SK-N-SH treated with all-trans-retinoic acid at 6 μM for 48 hours (cell line): ENCODE measurements at regions not wholly inside any gene's neighbourhood (a gene's known extent, or its start where the extent isn't known, plus 50 kb on each side); places are given as distances from the start of the nearest gene placed in this dataset.

Experiments used
- ARNTL ChIP-seq: fragments of 450-650 bp; formaldehyde crosslinking; IDR thresholded peaks from 2 replicates; pipeline ENCODE4 v1.5.0; 2020; ENCODE audit warnings: low read depth, mild to moderate bottlenecking, moderate library complexity, borderline replicate concordance
- BACH2 ChIP-seq: fragments of 250-450 bp; sonication (Bioruptor Pico); IDR thresholded peaks from 2 replicates; pipeline ENCODE4 v1.9.0; 2021; ENCODE audit warnings: mild to moderate bottlenecking, borderline replicate concordance
- CSRNP3 ChIP-seq: fragments of 250-450 bp; sonication (Bioruptor Pico); IDR thresholded peaks from 2 replicates; pipeline ENCODE4 v1.5.1; 2021; ENCODE audit warnings: mild to moderate bottlenecking, moderate library complexity
- ESRRG ChIP-seq: fragments of 250-450 bp; sonication (Bioruptor Pico); IDR thresholded peaks from 2 replicates; pipeline ENCODE4 v1.6.1; 2021; ENCODE audit warnings: mild to moderate bottlenecking
- ISL1 ChIP-seq: fragments of 250-450 bp; sonication (Bioruptor Pico); IDR thresholded peaks from 2 replicates; pipeline ENCODE4 v2.1.2; 2022; ENCODE audit warnings: mild to moderate bottlenecking, moderate library complexity
- RARB ChIP-seq: fragments of 250-450 bp; sonication (Bioruptor Pico); IDR thresholded peaks from 2 replicates; pipeline ENCODE4 v1.8.0; 2021; ENCODE audit warnings: mild to moderate bottlenecking, moderate library complexity
- TSHZ2 ChIP-seq: fragments of 250-450 bp; sonication (Bioruptor Pico); IDR thresholded peaks from 2 replicates; pipeline ENCODE4 v1.5.0; 2020; ENCODE audit warnings: mild to moderate bottlenecking, moderate library complexity
- ZFP3 ChIP-seq: fragments of 250-450 bp; sonication (Bioruptor Pico); IDR thresholded peaks from 2 replicates; pipeline ENCODE4 v1.5.0; 2020; ENCODE audit warnings: mild to moderate bottlenecking, moderate library complexity
- ZFP30 ChIP-seq: fragments of 450-650 bp; formaldehyde crosslinking; IDR thresholded peaks from 2 replicates; pipeline ENCODE4 v1.5.0; 2022; ENCODE audit warnings: mild to moderate bottlenecking, moderate library complexity
- ZNF70 ChIP-seq: fragments of 450-650 bp; formaldehyde crosslinking; IDR thresholded peaks from 2 replicates; pipeline ENCODE4 v1.5.0; 2020; ENCODE audit warnings: mild to moderate bottlenecking, moderate library complexity
- ZNF8 ChIP-seq: fragments of 450-650 bp; formaldehyde crosslinking; IDR thresholded peaks from 2 replicates; pipeline ENCODE4 v1.5.0; 2020; ENCODE audit warnings: mild to moderate bottlenecking, moderate library complexity
- TF ChIP-seq, protein P1 (sequence below): fragments of 250-450 bp; sonication (Bioruptor Pico); IDR thresholded peaks from 2 replicates; pipeline ENCODE4 v1.8.0; 2020; ENCODE audit warnings: mild to moderate bottlenecking, moderate library complexity, borderline replicate concordance

- TF ChIP-seq ZFP3 (CRISPR knock-in tag) = no peak
- no peak for TF ChIP-seq ZNF8
- no peak for TF ChIP-seq ZFP30
- TF ChIP-seq ZNF70 (CRISPR knock-in tag) = no peak
- TF ChIP-seq, protein P1, sequence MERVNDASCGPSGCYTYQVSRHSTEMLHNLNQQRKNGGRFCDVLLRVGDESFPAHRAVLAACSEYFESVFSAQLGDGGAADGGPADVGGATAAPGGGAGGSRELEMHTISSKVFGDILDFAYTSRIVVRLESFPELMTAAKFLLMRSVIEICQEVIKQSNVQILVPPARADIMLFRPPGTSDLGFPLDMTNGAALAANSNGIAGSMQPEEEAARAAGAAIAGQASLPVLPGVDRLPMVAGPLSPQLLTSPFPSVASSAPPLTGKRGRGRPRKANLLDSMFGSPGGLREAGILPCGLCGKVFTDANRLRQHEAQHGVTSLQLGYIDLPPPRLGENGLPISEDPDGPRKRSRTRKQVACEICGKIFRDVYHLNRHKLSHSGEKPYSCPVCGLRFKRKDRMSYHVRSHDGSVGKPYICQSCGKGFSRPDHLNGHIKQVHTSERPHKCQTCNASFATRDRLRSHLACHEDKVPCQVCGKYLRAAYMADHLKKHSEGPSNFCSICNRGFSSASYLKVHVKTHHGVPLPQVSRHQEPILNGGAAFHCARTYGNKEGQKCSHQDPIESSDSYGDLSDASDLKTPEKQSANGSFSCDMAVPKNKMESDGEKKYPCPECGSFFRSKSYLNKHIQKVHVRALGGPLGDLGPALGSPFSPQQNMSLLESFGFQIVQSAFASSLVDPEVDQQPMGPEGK (CRISPR knock-in tag) = no peak
- TF ChIP-seq ESRRG (CRISPR knock-in tag) = no peak
- no peak for TF ChIP-seq ISL1 (CRISPR knock-in tag)
- TF ChIP-seq ARNTL (CRISPR knock-in tag) = no peak
- TF ChIP-seq RARB (CRISPR knock-in tag) = no peak
- TF ChIP-seq CSRNP3 (CRISPR knock-in tag) = no peak
- no peak for TF ChIP-seq TSHZ2 (CRISPR knock-in tag)
- no peak for TF ChIP-seq BACH2 (CRISPR knock-in tag)
Measured at GRCh38 chr6:3623451-3624249, 127.9 kb downstream of the PXDC1 start.
